NK-92 treated with Interleukin-12 subunit alpha and Interleukin-12 subunit beta, amount 100 ng/mL, for 24 hours (cell line): ENCODE measurements at regions not wholly inside any gene's neighbourhood (a gene's known extent, or its start where the extent isn't known, plus 50 kb on each side); places are given as distances from the start of the nearest gene placed in this dataset.

Experiments
- DNase-seq: peaks from one replicate; lab custom pipeline; 2025; lab: John Stamatoyannopoulos, UW

DNA sequence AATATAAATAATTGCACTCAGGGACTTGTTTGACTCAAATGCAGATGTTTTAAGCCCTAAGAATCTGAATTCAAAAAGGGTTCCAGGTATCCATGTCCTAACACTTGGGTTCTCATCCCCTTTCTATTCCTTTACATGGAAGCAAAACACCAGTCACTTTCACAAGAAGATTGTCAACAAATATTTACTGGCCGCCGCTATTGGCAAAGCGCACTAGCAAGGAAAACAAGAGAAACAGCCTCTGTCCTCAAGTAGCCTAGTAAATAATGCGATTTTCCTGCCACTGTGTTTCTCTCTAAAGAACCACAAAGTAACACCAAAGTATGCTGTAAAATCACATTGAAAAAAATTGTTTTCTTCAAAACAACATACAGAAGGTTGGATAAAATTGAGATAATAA lies 66.7 kb upstream of the EZH2 start:
- no peak for DNase-seq

DNA sequence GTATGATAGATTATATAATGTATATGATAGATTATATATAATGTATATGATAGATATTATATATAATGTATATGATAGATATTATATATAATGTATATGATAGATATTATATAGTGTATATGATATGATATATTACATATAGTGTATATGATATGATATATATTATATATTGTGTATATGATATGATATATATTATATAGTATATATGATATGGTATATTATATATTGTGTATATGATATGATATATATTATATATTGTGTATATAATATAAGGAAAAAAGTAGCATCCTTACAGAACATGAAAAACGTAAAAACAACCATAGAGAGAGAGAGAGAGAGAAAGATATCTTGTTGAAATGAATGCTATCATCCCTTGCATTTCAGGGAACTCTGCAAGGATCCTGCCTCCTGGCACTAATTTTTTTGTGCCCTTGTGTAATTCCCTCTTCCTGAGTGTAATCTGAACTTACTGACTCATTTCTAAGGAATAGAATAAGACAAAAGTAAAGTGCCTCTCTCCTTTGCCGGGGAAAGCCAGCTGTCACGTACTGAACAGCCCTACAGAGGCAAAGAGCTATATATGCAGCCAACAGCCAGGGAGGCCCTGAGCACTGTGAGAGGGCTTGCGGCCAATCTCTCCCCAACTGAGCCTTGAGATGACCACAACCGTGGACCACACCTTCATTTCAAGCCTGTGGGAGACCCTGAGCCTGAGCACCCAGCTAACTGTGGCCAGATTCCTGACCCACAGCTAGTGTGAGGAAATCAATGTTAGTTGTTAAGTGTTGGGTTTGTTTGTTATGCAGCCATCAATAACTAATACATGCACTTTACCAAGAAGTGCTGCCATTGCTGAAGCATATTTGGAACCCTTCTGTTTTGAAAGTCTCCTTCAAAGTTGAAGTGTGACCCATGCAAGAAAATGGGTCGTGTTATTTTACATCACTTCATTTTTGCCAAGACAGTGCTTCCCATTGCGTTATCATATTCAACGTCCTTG lies 61.1 kb upstream of the EZH2 start:
- DNase-seq, result no peak

DNA sequence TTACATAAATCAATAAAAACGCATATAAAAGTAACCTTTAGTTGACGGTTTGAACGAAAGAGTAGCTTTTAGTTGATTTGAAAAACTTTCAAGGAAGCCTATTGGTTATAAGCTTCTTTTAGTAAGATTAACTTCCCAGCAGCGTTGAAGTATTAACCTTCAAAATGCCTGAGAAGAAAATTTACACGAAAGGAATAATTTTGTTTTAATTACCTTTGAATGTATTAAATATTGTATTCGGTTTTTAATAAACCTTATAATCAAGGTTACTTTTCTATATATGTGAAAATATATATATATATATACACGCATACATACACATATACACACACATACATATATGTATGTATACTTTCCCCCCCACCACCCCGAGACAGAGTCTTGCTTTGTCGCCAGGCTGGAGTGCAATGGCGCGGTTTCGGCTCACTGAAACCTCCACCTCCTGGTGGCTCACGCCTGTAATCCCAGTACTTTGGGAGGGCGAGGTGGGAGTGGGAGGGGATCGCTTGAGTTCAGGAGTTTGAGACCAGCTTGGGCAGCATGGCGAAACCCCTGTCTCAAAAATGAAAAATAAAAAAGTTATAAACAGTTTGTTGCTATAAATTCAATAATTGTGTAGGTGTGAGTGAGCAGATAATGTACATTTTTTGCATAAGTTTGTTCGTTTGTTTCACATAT lies 57.6 kb upstream of the EZH2 start:
- DNase-seq, result peak; percentile 72

DNA sequence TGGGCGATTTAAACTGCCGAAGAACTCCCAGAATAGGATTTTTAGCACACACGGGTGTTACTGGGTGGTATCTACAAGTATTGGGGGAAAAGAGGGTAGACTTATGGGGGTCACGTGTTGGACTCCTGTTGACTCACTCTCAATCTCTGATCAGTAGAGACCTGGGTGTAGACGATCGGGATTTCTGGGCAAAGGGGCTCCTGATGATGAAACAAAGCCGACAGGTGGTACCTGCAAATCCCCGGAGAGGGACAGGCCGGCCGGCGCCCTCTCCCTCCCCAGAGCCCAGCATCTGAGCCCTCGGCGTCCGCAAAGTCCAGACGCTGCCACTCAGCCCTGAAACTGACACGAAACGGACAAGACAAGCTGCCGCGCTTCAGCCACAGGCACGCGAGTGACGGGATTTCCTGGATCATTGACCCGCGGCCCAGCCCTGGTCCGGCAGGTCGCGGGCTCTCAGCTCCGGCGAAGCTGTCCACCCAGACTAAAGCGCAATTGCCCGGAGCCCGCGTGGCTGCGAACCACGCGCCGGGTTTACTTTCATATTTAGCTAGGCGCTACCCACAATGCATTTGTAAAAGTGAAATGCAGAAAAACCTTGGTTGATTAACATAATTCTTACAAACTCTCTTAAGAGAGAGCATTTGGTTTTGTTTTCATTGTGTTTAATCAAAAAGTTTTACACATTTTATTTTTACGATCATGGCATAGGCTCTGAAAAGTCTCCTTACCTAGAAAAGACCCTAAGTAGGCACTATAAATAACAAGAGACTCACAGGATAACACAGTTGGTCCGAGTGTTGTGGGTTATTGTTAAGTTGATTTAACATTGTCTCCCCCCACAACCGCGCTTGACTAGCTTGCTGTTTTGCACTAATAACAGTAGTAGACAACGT lies 56.9 kb upstream of the EZH2 start:
- peak; percentile 73 for DNase-seq

DNA sequence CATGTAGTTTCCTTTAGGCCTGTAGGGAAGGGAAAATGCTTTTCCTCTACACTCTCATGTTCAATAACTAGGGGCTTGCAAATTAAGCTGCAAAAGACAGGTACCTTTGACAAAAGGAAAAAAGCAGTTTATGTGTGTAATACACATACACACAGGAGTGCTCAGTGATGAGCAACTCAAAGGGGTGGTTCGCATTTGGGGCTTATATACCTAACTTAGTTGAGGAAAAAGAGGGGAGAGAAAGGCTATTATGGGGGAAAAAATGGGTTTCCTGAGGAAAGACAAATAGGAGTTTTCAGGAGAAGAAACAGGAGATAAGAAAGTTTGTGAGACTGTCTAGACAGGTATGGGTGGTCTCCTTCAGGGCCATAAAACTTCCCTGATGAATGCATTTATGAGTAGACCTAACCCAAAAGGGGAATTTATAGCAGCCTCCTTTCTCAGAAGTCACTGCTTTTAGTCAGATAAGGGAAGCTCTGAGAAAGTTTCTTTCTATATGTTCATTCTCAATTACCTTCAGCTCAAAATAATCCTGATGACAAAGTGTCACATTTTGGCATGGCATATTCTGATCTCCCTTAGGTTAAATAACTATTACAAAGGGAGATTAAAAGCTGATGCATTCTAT lies 55.2 kb upstream of the EZH2 start:
- no peak for DNase-seq

DNA sequence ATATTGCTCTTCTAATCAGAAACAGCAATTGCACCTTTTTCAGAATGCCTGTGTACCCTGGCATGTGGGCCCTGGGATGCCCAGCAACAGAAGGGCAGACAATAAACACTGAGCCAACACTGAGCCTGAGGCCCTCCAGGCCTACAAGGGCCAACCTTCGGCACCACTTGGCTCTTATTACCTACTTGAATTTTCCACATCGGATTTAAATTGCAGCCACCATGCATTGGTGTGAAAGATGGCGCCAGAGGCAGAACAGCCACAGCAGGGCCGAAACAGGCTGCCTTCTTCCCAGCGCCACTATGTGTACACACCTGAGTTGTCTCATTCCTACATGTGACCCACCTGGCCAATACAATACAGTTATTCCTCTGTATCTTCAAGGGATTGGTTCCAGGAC lies 51.4 kb upstream of the EZH2 start:
- DNase-seq, result no peak
